Mammary epithelial cell (primary cell): ENCODE measurements at regions not wholly inside any gene's neighbourhood (a gene's known extent, or its start where the extent isn't known, plus 50 kb on each side); places are given as distances from the start of the nearest gene placed in this dataset.

Experiments
- CTCF ChIP-seq, 2 donors: IDR thresholded peaks in 1 of 2; conservative IDR thresholded peaks in 1 of 2; 2 replicates each; pipeline ENCODE4 v1.5.1; 2011 to 2012; ENCODE audit warnings: inconsistent platforms in 2 of 2, low read length in 2 of 2, mild to moderate bottlenecking in 2 of 2, control low read depth in 1 of 2, low read depth in 1 of 2; ENCODE audit not compliant: insufficient read depth in 1 of 2; ENCODE audit errors: extremely low read depth in 1 of 2
- EZH2 ChIP-seq: IDR thresholded peaks from 2 replicates; pipeline ENCODE4 v1.6.1; 2012; ENCODE audit warnings: low read length, inconsistent platforms, borderline replicate concordance

- TF ChIP-seq CTCF (conservative IDR thresholded peaks at IDR 0.05 in 1 of 2, IDR thresholded peaks at IDR 0.05 in 1 of 2; ENCODE audit: extremely low read depth in 1 of 2, insufficient read depth in 1 of 2, low read depth in 1 of 2, low read length in 2 of 2) (no peak), EZH2 (no peak)
These were observed 132.4 kb upstream of the GDF10 start for GRCh38 chr10:47167591-47167990.
